Calu3 (cell line): ENCODE measurements at regions not wholly inside any gene's neighbourhood (a gene's known extent, or its start where the extent isn't known, plus 50 kb on each side); places are given as distances from the start of the nearest gene placed in this dataset.

Source experiments
- BruUV-seq: library from RNA; stranded (reverse); fragments of 400-500 nt; replicated peaks from 2 replicates; lab custom pipeline; 2021; lab: Mats Ljungman, UMichigan
- CTCF ChIA-PET: fragments of 300-600 bp; sonication (Branson Sonifier 250); formaldehyde crosslinking; loops from one replicate; lab custom pipeline; 2022; ENCODE audit warnings: antibody characterized with exemption; lab: Charles Lee
- DNase-seq: peaks from one replicate; pipeline ENCODE4 v3.0.0; 2022
- H3K27ac Mint-ChIP-seq: one replicate; pipeline ENCODE4 v1.8.0; 2022; ENCODE audit warnings: mixed read lengths; ENCODE audit not compliant: unreplicated experiment
- H3K27me3 Mint-ChIP-seq: one replicate; pipeline ENCODE4 v1.8.0; 2022; ENCODE audit warnings: mixed read lengths; ENCODE audit not compliant: unreplicated experiment
- H3K36me3 Mint-ChIP-seq: one replicate; pipeline ENCODE4 v1.8.0; 2022; ENCODE audit warnings: mild to moderate bottlenecking, moderate library complexity, mixed read lengths; ENCODE audit not compliant: insufficient read depth, unreplicated experiment
- H3K4me1 Mint-ChIP-seq: one replicate; pipeline ENCODE4 v1.8.0; 2022; ENCODE audit warnings: mild to moderate bottlenecking, low read depth, mixed read lengths; ENCODE audit not compliant: unreplicated experiment
- H3K4me3 Mint-ChIP-seq: one replicate; pipeline ENCODE4 v1.8.0; 2022; ENCODE audit warnings: mild to moderate bottlenecking, low read depth, moderate library complexity, mixed read lengths; ENCODE audit not compliant: unreplicated experiment
- H3K9me3 Mint-ChIP-seq: one replicate; pipeline ENCODE4 v1.8.0; 2022; ENCODE audit warnings: low read depth, mixed read lengths; ENCODE audit not compliant: unreplicated experiment
- CTCF ChIP-seq: fragments of 200-600 bp; IDR thresholded peaks from one replicate; pipeline ENCODE4 v1.8.0; 2022; ENCODE audit warnings: antibody characterized with exemption; ENCODE audit not compliant: unreplicated experiment
- intact Hi-C: fragments of 100-400 bp; cut with micrococcal nuclease; formaldehyde crosslinking; loops from one replicate; pipeline ENCODE4 v1.10.0; 2022; ENCODE audit not compliant: unreplicated experiment

DNA sequence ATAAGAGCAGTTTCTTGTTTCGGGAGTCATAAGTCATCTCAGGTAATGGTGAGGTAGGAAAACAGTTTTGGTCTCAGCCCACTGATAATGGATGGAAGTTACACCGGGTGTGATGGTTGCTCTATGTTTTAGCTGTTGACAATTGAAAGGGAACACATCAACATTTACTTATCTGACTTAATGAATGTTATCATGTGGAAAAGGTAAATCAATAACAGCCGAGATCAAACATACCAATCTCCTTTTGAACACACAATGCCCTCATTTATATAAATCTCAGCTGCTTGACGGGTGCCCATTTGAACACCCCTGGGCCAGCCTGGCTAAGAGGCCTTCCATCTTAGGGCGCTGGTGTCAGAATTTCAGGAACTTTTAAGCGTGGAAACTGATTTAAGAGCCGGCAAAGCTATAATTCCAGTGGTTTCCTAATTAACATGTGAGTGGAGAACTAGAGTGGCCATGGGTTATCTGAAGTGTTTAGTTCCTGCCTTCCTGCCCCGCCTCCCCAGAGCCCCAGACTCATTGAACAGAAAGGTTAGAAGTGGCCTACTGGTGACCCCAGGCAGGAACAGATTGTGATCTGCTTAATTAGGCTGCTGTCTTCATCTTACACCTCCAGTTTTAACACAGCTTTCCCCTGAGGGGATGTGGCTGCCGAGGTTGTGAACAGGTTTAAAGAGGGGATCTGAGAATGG, 572.7 kb downstream of the FGF9 start:
- H3K36me3 Mint-ChIP-seq, result no peaks in the 10 kb centered on the region
- TF ChIP-seq CTCF, result no peak
- H3K27me3 Mint-ChIP-seq, result no peaks in the 10 kb centered on the region
- CTCF ChIA-PET, result interaction anchor here (0.6 to 1.1 kb wide), 2 partner anchors 10 to 568 kb away, joined by 3 to 6 read pairs; no protein-coding TSS in a partner anchor
- intact Hi-C loops, result no loop called here
- no peak overlapping the region for H3K27ac Mint-ChIP-seq
- no TSS peak for BruUV-seq
- H3K4me1 Mint-ChIP-seq, result peaks cover 25% of the 10 kb centered on the region
- peak; percentile 16 for DNase-seq
- H3K9me3 Mint-ChIP-seq, result peaks cover 3% of the 10 kb centered on the region
- no peak overlapping the region for H3K4me3 Mint-ChIP-seq

GRCh38 chr13:22252281-22252830, 581.5 kb downstream of the FGF9 start:
- Mint-ChIP-seq H3K27ac (no peak overlapping the region), H3K36me3 (no peaks in the 10 kb centered on the region), H3K27me3 (no peaks in the 10 kb centered on the region), H3K4me3 (no peak overlapping the region), H3K9me3 (no peaks in the 10 kb centered on the region), H3K4me1 (no peaks in the 10 kb centered on the region)
- no peak for DNase-seq
- CTCF ChIA-PET, result interaction anchor here (1.6 kb wide), 1 partner anchor 9 kb away, joined by 3 read pairs; no protein-coding TSS in a partner anchor
- no peak for TF ChIP-seq CTCF
- BruUV-seq, result no TSS peak
- intact Hi-C loops, result no loop called here

DNA sequence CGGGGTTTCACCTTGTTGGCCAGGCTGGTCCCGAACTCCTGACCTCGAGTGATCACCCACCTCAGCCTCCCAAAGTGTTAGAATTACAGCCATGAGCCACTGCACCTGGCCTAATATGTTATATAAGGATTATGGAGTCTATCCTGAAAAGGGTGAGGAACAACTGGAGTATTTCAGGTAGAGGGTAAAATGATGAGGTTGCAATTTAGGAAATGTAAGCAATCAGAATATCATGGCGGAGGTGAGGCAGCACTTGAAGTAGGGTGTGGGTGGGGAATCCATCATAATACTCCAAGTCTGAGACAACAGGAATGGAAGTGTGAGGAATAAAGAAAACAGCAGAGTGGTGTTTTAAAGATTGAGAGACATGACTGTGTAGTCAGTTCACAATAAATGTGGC, 582.2 kb downstream of the FGF9 start:
- Mint-ChIP-seq H3K9me3 (no peaks in the 10 kb centered on the region), H3K27ac (no peak overlapping the region), H3K27me3 (no peaks in the 10 kb centered on the region), H3K4me1 (no peaks in the 10 kb centered on the region), H3K4me3 (no peak overlapping the region), H3K36me3 (no peaks in the 10 kb centered on the region)
- no peak for DNase-seq
- intact Hi-C loops, result no loop called here
- no peak for TF ChIP-seq CTCF
- no TSS peak for BruUV-seq
- CTCF ChIA-PET, result interaction anchor here (1.6 kb wide), 1 partner anchor 9 kb away, joined by 3 read pairs; no protein-coding TSS in a partner anchor

DNA sequence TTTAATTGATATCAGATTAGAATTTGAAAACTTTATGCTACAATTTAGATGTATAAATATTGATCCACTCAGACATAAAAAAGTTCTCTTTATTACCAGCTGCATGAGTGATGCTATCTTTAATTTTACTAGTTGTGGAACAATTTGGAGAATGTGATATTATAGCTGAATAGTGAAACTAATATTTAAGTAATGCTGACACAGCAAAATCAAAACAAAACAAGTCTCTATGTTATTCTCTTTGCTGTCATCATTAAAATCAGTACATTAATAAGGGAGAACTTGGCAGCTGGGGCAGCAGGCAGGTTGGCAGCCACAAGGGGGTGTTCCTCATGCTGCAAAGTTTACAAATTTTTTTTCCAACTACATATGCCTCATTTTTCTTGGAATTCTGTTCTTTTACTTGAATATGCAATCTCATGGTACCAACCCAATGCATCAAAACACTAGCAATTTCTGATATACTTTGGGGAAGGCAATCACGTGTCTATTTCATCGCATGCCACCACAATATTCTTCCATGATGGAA, 585.3 kb downstream of the FGF9 start:
- Mint-ChIP-seq H3K9me3 (peaks cover 4% of the 10 kb centered on the region), H3K4me1 (no peaks in the 10 kb centered on the region), H3K27me3 (no peaks in the 10 kb centered on the region), H3K27ac (no peak overlapping the region), H3K36me3 (no peaks in the 10 kb centered on the region), H3K4me3 (no peak overlapping the region)
- BruUV-seq, result no TSS peak
- no peak for DNase-seq
- intact Hi-C loops, result no loop called here
- TF ChIP-seq CTCF, result no peak
- CTCF ChIA-PET, result no interaction called here
